ENCODE measurements at regions not wholly inside any gene's neighbourhood (a gene's known extent, or its start where the extent isn't known, plus 50 kb on each side); places are given as distances from the start of the nearest gene placed in this dataset.

- TF ChIP-seq CTCF (IDR thresholded peaks at IDR 0.05; ENCODE audit: low read depth, low read length, poor library complexity, severe bottlenecking) (no peak), EZH2phosphoT487 (IDR thresholded peaks at IDR 0.05; ENCODE audit: borderline replicate concordance, low read length) (no peak)
Observed at GRCh38 chr5:68449380-68449779, 233.8 kb downstream of the PIK3R1 start.

All from DOHH2 (cell line).